HT-29 (cell line): ENCODE measurements at regions not wholly inside any gene's neighbourhood (a gene's known extent, or its start where the extent isn't known, plus 50 kb on each side); places are given as distances from the start of the nearest gene placed in this dataset.
A peak's percentile ranks its signal among the peaks of the same experiment; 100 is the strongest.
"Not testable (repeated sequence)": the region's sequence is repeated elsewhere in the genome, so short reads cannot be mapped to it uniquely, and the experiment has no call there.

Experiments used
- DNase-seq: peaks from one replicate; pipeline ENCODE4 v3.0.0-alpha.2; 2015; ENCODE audit warnings: low spot score

- no peak for DNase-seq
Observed at GRCh38 chr5:23451156-23451555, 56.3 kb upstream of the PRDM9 start.

DNA sequence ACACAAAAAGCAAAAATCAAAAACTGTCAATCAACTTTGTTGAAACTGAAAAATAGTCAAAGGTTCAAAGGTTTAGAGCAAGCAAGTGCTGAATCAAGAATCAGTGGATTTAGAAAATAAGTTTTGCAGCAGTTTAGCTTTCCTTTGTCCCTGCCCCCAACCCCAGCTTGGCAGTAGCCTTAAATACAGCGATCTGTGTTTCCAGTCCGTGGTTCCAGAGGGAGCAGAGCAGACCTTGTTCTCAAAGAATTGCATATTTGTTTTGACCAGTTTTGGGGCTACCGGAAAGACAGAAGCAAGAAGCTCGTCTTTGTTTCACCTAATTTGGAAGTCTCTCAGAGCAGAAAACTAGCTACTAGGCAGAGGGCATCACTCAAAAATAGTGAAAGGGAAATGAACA lies 57.2 kb upstream of the PRDM9 start:
- no peak for DNase-seq

GRCh38 chr5:23448627-23449026 lies 58.8 kb upstream of the PRDM9 start:
- DNase-seq, result no peak

DNA sequence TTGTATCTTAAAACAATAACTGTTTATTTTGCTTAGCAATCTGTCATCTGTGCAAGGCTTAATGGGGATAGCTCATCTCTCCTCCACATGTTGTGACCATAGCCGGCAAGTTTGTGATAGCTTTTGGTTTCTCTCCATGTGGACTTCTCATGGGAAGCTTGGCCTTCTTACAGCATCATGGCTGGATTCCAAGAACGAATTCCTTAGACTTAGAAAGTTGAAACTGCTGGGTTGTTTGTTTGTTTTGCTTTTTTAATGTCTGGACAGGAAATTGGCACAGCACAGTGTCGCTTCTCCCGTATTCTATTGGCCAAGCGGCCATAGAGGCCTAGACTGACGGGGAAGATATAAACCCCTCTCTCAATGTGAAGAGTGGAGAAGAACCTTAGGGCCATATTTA lies 61.0 kb upstream of the PRDM9 start:
- peak; percentile 43 for DNase-seq

DNA sequence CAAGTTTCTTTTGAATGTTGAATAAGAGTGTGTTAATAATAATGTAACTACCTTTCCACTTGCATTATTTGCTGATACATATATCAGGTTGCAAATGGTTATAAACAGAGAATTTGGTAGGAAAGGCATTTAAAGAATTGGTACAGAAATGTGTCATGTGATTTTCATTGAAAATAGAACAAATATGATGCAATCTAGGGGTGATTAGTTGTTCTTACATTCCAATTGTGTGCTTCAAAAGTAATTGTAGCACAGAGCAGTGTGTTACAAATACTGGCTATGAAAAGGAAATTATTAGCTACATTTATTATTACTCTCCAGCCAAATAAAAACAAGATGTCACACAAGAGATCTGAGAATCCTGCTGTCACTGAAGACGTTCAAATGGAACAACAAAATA lies 61.8 kb upstream of the PRDM9 start:
- no peak for DNase-seq

- no peak for DNase-seq
Observed at GRCh38 chr5:23440703-23441102, 66.7 kb upstream of the PRDM9 start.

- no peak for DNase-seq
Observed at GRCh38 chr5:23437011-23437410, 70.4 kb upstream of the PRDM9 start.

DNA sequence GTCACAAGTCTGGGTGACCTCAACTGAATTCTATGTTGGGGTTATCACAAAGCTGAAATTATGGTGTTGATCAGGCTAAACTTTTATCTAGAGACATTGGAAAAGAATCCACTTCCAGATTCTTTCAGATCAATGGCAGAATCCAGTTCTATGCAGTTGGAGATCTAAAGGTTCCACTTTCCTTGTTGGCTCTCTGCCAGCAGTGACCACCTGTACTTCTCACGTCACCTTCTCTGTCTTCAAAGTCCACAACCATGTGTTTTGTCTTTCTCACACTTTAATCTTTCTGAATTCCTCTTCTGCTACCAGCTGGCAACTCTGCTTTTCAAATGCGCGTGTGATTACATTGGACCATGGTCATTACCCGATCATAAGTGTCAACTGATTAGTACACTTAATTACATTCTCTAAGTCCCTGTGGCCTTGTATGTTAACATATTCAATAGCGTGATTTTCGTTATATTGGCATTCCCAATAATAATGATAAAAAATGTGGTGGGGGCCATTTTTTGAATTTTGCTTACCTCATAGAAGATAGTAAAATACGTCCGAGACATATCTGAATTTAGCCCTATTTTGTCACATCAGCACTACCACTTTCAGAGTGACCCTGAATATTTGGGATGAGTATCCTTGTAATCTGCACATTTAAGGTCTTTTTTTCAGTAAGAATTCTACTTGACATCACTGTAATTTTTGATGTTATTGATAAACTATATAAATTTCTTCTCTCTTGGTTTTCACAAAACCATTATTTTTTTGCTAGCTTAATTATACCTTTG lies 73.7 kb upstream of the PRDM9 start:
- no peak for DNase-seq

- no peak for DNase-seq
Observed at GRCh38 chr5:23428705-23429104, 78.7 kb upstream of the PRDM9 start.

- not testable (repeated sequence) for DNase-seq
Observed at GRCh38 chr5:23420214-23420613, 87.2 kb upstream of the PRDM9 start.

DNA sequence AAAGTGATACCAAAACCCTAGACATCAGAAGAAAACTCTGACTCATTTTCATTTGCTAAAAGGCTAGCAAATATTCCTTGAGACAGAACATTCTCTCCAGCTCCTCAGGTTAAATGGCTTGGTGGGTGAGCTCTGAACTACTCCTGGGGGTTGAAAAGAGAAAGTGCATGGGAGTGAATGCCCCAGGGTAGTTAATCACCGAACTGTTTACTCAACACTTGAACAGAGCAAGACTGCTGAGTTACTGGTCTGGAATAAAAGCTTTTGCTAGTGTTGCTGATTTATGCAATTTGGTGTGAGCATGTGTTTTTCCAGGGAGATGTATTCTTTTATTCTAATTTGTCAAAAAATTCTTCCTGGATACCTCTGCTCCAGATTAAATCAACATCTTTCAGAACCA lies 88.3 kb upstream of the PRDM9 start:
- peak; percentile 22 for DNase-seq

DNA sequence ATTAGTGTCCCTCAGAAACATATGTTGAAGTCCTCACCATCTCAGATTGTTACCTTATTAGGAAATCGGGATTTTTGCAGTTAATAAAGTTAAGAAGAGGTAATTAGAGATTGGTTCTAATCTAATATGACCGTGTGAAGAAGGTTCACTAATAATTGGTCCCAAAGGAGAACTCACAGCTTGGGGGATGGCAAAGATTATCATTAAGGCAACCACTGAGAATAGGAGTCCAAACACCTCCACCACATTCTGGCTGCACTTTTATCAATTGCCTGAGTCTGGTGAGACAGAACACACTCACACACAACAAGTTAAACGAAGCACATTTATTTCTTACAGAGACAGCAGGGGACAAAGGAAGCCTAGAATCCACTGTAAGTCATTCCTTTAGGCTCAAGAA lies 94.9 kb upstream of the PRDM9 start:
- DNase-seq, result no peak

- peak; percentile 8 for DNase-seq
Observed at GRCh38 chr5:23411994-23412393, 95.4 kb upstream of the PRDM9 start.

DNA sequence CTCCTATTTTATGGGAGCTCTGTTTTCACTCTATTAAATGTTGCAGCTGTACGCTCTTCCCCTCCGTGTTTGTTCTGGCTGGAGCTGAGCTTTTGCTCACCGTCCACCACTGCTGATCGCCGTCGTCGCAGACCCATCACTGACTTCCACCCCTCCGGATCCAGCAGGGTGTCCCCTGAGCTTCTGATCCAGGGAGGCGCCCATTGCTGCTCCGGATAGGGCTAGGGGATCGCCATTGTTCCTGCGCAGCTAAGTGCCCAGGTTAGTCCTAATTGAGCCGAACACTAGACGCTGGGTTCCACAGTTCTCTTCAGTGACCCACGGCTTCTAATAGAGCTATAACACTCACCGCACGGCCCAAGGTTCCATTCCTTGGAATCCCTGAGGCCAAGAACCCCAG lies 96.2 kb upstream of the PRDM9 start:
- no peak for DNase-seq

DNA sequence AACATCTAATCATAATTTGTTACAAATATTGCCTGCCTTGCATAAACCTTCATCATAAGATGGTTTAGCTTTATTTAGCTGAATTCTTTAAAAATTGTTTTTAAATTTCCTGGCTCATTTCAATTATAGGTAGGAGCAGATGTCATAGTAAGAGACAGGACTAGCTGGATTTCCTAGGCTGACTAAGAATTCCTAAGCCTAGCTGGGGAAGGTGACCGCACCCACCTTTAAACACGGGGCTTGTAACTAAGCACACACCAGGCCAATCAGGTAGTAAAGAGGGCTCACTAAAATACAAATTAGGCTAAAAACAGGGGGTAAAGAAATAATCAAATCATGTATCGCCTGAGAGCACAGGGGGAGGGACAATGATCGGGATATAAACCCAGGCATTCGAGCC lies 96.6 kb upstream of the PRDM9 start:
- DNase-seq, result not testable (repeated sequence)

- peak; percentile 8 for DNase-seq
Observed at GRCh38 chr5:23405316-23406068, 101.9 kb upstream of the PRDM9 start.

GRCh38 chr5:23402585-23402984 lies 104.8 kb upstream of the PRDM9 start:
- no peak for DNase-seq

DNA sequence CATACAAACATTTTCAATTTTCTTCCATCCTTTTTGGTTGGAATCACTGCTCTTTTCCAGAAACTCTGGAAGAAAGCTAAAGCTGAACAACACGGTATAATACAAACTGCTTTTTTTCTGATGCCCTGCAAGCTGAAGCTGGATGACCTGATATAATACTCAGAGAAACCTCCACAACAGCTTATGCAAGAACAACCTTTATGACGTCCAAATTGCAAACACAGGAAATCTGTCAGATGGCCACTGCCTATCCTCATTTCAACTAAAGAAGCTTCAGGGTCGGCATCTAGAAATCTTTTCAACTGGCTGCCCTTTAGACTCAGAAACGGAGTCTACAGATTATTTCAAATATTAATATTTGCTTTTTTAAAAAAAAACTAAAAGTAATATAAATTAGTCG lies 106.5 kb upstream of the PRDM9 start:
- DNase-seq, result no peak

DNA sequence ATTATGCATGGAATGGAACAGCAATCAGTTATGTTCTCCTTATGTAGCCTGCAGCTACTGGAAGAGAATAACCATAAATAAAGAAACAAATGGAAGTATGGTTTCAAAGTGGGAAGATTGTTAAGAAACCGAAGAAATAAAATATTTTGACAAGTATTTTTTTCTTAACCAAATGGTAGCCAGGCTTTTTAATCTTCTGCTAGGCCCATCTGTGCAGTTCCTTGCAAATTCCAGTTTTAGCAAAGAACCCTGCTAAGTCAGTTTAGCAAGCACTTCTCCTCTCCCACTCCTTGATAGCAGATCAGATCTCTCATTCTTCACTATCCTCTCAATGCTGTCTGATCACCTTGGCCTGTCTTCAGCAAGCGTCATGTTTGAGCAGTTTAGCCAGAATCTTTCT lies 111.1 kb upstream of the PRDM9 start:
- DNase-seq, result no peak

DNA sequence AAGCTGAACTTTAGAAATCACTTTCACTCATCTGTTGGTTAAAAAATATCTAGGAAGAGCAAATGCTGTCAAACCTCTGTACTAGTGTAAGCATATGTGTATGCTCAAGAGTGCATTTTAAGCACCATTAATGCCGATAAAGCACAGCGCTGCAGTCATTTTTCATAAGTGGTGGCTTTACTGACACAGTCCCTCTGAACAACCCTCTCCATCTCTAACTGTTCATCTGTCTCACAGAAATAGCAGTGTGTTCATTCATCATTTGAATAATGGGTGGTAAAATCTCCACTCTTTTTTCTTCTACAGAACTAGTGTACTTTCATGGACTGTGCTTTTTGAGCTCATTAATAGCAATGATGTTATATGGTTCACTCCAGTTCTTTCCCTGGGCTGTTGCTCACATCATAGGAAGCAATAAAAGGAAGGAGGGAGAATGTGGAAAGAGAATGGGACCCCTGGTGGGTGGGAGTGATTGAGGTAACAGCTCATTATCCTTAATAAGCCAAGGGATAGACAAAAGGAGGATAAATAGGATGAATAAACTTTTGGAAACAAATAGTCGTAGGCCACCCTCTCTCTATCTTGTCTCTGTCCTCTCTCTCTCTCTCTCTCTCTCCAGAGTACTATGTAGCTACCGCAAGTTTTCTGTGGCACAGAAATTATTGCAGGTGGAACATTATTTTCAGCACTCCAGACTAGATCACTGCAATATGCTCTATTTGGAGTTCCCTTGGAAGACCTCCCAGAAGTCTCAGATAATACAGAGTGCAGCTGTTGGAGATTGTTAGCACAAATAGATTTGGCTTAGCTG lies 117.9 kb upstream of the PRDM9 start:
- no peak for DNase-seq

DNA sequence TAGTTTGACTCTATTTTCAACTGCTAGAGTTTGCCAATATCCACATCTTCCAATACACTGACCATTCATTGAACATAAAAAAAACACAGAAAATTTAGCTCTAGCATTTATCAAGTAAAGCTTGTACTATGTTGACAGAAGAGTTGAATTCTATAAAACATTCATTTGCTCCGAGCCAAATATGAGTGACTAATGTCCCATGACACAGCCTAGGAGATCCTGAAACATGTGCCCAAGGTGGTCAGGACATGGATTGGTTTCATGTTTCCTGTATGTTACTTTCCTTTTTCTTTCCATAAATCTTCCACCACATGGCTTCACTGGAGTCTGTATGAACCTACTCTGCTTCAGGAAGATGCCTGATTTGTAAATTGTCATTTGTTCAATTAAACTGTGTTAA lies 122.4 kb upstream of the PRDM9 start:
- DNase-seq, result no peak

- no peak for DNase-seq
Observed at GRCh38 chr5:23372177-23372576, 135.2 kb upstream of the PRDM9 start.
